NCI-H146 treated with DMSO at 0.1 percent for 48 hours (cell line): ENCODE measurements at regions not wholly inside any gene's neighbourhood (a gene's known extent, or its start where the extent isn't known, plus 50 kb on each side); places are given as distances from the start of the nearest gene placed in this dataset.

Experiments used
- DNase-seq: peaks from one replicate; lab custom pipeline; 2025; ENCODE audit not compliant: unreplicated experiment; lab: John Stamatoyannopoulos, UW

- no peak for DNase-seq
These were observed 485.1 kb upstream of the SETBP1 start for GRCh38 chr18:44195394-44196140.

- DNase-seq: no peak
These were observed 482.7 kb upstream of the SETBP1 start for GRCh38 chr18:44197832-44198611.

GRCh38 chr18:44198612-44199284 is 481.9 kb upstream of the SETBP1 start:
- no peak for DNase-seq

GRCh38 chr18:44213293-44213692 is 467.4 kb upstream of the SETBP1 start:
- DNase-seq: no peak

GRCh38 chr18:44214396-44214795 is 466.3 kb upstream of the SETBP1 start:
- DNase-seq: no peak

- DNase-seq: no peak
These were observed 464.5 kb upstream of the SETBP1 start for GRCh38 chr18:44216169-44216568.

- DNase-seq: no peak
These were observed 453.2 kb upstream of the SETBP1 start for GRCh38 chr18:44227501-44227900.

GRCh38 chr18:44229693-44230108 is 451.0 kb upstream of the SETBP1 start:
- no peak for DNase-seq

- no peak for DNase-seq
These were observed 448.8 kb upstream of the SETBP1 start for GRCh38 chr18:44231936-44232335.

- DNase-seq: no peak
These were observed 448.2 kb upstream of the SETBP1 start for GRCh38 chr18:44232500-44232899.

GRCh38 chr18:44238454-44238853 is 442.2 kb upstream of the SETBP1 start:
- DNase-seq: no peak

GRCh38 chr18:44238911-44239310 is 441.8 kb upstream of the SETBP1 start:
- DNase-seq: no peak

GRCh38 chr18:44241020-44241419 is 439.7 kb upstream of the SETBP1 start:
- DNase-seq: no peak

GRCh38 chr18:44245019-44245418 is 435.7 kb upstream of the SETBP1 start:
- no peak for DNase-seq

GRCh38 chr18:44246001-44246400 is 434.7 kb upstream of the SETBP1 start:
- DNase-seq: no peak

- DNase-seq: no peak
These were observed 422.6 kb upstream of the SETBP1 start for GRCh38 chr18:44258086-44258485.

- DNase-seq: no peak
These were observed 422.1 kb upstream of the SETBP1 start for GRCh38 chr18:44258576-44258975.

- DNase-seq: no peak
These were observed 421.1 kb upstream of the SETBP1 start for GRCh38 chr18:44259610-44260009.

GRCh38 chr18:44265437-44265836 is 415.3 kb upstream of the SETBP1 start:
- no peak for DNase-seq

GRCh38 chr18:44273298-44273697 is 407.4 kb upstream of the SETBP1 start:
- DNase-seq: no peak

- DNase-seq: no peak
These were observed 400.2 kb upstream of the SETBP1 start for GRCh38 chr18:44280479-44280878.

GRCh38 chr18:44286049-44286448 is 394.6 kb upstream of the SETBP1 start:
- DNase-seq: no peak
